NCI-H446 (cell line): ENCODE measurements at regions not wholly inside any gene's neighbourhood (a gene's known extent, or its start where the extent isn't known, plus 50 kb on each side); places are given as distances from the start of the nearest gene placed in this dataset.
"Not testable (repeated sequence)": the region's sequence is repeated elsewhere in the genome, so short reads cannot be mapped to it uniquely, and the experiment has no call there.

ENCODE experiments used
- DNase-seq, 2 experiments: peaks; one replicate each; lab custom pipeline; 2025; lab: John Stamatoyannopoulos, UW

- no peak for DNase-seq
These were observed 53.5 kb downstream of the XCL2 start for GRCh38 chr1:168490306-168490705.

GRCh38 chr1:168488138-168488537 is 55.7 kb downstream of the XCL2 start:
- peak; percentile 14 to 55 for DNase-seq

GRCh38 chr1:168486820-168487219 is 57.0 kb downstream of the XCL2 start:
- not testable (repeated sequence) for DNase-seq

GRCh38 chr1:168485048-168485447 is 58.7 kb downstream of the XCL2 start:
- DNase-seq = no peak

GRCh38 chr1:168484083-168484482 is 59.7 kb downstream of the XCL2 start:
- DNase-seq = no peak

GRCh38 chr1:168483539-168483938 is 60.3 kb downstream of the XCL2 start:
- no peak for DNase-seq

- peak in 1 of 2 experiments; percentile 28 for DNase-seq
These were observed 61.7 kb downstream of the XCL2 start for GRCh38 chr1:168482106-168482505.

GRCh38 chr1:168481586-168481985 is 62.2 kb downstream of the XCL2 start:
- DNase-seq = no peak

- DNase-seq = no peak
These were observed 62.8 kb downstream of the XCL2 start for GRCh38 chr1:168480997-168481396.

GRCh38 chr1:168477792-168478191 is 66.0 kb downstream of the XCL2 start:
- no peak for DNase-seq

GRCh38 chr1:168476588-168477385 is 67.0 kb downstream of the XCL2 start:
- no peak for DNase-seq

GRCh38 chr1:168474322-168474721 is 69.5 kb downstream of the XCL2 start:
- no peak for DNase-seq

- DNase-seq = no peak
These were observed 70.7 kb downstream of the XCL2 start for GRCh38 chr1:168473126-168473525.

- DNase-seq = peak; percentile 10 to 43
These were observed 71.6 kb downstream of the XCL2 start for GRCh38 chr1:168472223-168472622.

- peak; percentile 47 to 76 for DNase-seq
These were observed 72.8 kb downstream of the XCL2 start for GRCh38 chr1:168470901-168471431.

- DNase-seq = peak in 1 of 2 experiments; percentile 90
These were observed 74.1 kb downstream of the XCL2 start for GRCh38 chr1:168469690-168470089.

- DNase-seq = no peak
These were observed 75.0 kb downstream of the XCL2 start for GRCh38 chr1:168468822-168469221.

GRCh38 chr1:168468042-168468809 is 75.6 kb downstream of the XCL2 start:
- no peak for DNase-seq

GRCh38 chr1:168467452-168467851 is 76.3 kb downstream of the XCL2 start:
- no peak for DNase-seq

- DNase-seq = no peak
These were observed 77.1 kb downstream of the XCL2 start for GRCh38 chr1:168466714-168467131.

GRCh38 chr1:168466092-168466713 is 77.6 kb downstream of the XCL2 start:
- peak; percentile 82 to 92 for DNase-seq

- DNase-seq = not testable (repeated sequence)
These were observed 82.7 kb downstream of the XCL2 start for GRCh38 chr1:168461108-168461507.
